Calu3 (cell line): ENCODE measurements at regions not wholly inside any gene's neighbourhood (a gene's known extent, or its start where the extent isn't known, plus 50 kb on each side); places are given as distances from the start of the nearest gene placed in this dataset.
"Not testable (repeated sequence)": the region's sequence is repeated elsewhere in the genome, so short reads cannot be mapped to it uniquely, and the experiment has no call there.

Experiments used
- BruUV-seq: library from RNA; stranded (reverse); fragments of 400-500 nt; replicated peaks from 2 replicates; lab custom pipeline; 2021; lab: Mats Ljungman, UMichigan
- CTCF ChIA-PET: fragments of 300-600 bp; sonication (Branson Sonifier 250); formaldehyde crosslinking; loops from one replicate; lab custom pipeline; 2022; ENCODE audit warnings: antibody characterized with exemption; lab: Charles Lee
- DNase-seq: peaks from one replicate; pipeline ENCODE4 v3.0.0; 2022
- H3K27ac Mint-ChIP-seq: one replicate; pipeline ENCODE4 v1.8.0; 2022; ENCODE audit warnings: mixed read lengths; ENCODE audit not compliant: unreplicated experiment
- H3K27me3 Mint-ChIP-seq: one replicate; pipeline ENCODE4 v1.8.0; 2022; ENCODE audit warnings: mixed read lengths; ENCODE audit not compliant: unreplicated experiment
- H3K36me3 Mint-ChIP-seq: one replicate; pipeline ENCODE4 v1.8.0; 2022; ENCODE audit warnings: mild to moderate bottlenecking, moderate library complexity, mixed read lengths; ENCODE audit not compliant: insufficient read depth, unreplicated experiment
- H3K4me1 Mint-ChIP-seq: one replicate; pipeline ENCODE4 v1.8.0; 2022; ENCODE audit warnings: mild to moderate bottlenecking, low read depth, mixed read lengths; ENCODE audit not compliant: unreplicated experiment
- H3K4me3 Mint-ChIP-seq: one replicate; pipeline ENCODE4 v1.8.0; 2022; ENCODE audit warnings: mild to moderate bottlenecking, low read depth, moderate library complexity, mixed read lengths; ENCODE audit not compliant: unreplicated experiment
- H3K9me3 Mint-ChIP-seq: one replicate; pipeline ENCODE4 v1.8.0; 2022; ENCODE audit warnings: low read depth, mixed read lengths; ENCODE audit not compliant: unreplicated experiment
- CTCF ChIP-seq: fragments of 200-600 bp; IDR thresholded peaks from one replicate; pipeline ENCODE4 v1.8.0; 2022; ENCODE audit warnings: antibody characterized with exemption; ENCODE audit not compliant: unreplicated experiment
- intact Hi-C: fragments of 100-400 bp; cut with micrococcal nuclease; formaldehyde crosslinking; loops from one replicate; pipeline ENCODE4 v1.10.0; 2022; ENCODE audit not compliant: unreplicated experiment

GRCh38 chr17:77832180-77832560 lies 126.3 kb upstream of the TNRC6C start:
- no peak overlapping the region for H3K4me3 Mint-ChIP-seq
- H3K9me3 Mint-ChIP-seq, result no peaks in the 10 kb centered on the region
- peaks cover 44% of the 10 kb centered on the region for H3K4me1 Mint-ChIP-seq
- CTCF ChIA-PET, result no interaction called here
- peaks cover 5% of the 10 kb centered on the region for H3K36me3 Mint-ChIP-seq
- intact Hi-C loops, result no loop called here
- H3K27ac Mint-ChIP-seq, result no peak overlapping the region
- DNase-seq, result no peak
- TF ChIP-seq CTCF, result no peak
- H3K27me3 Mint-ChIP-seq, result peaks cover 12% of the 10 kb centered on the region
- BruUV-seq, result no TSS peak

- Mint-ChIP-seq H3K4me1 (peaks cover 44% of the 10 kb centered on the region), H3K27me3 (no peaks in the 10 kb centered on the region), H3K9me3 (no peaks in the 10 kb centered on the region), H3K4me3 (no peak overlapping the region), H3K27ac (no peak overlapping the region), H3K36me3 (peaks cover 5% of the 10 kb centered on the region)
- TF ChIP-seq CTCF, result no peak
- no peak for DNase-seq
- no TSS peak for BruUV-seq
- CTCF ChIA-PET, result no interaction called here
- intact Hi-C loops, result no loop called here
Measured at GRCh38 chr17:77833769-77834168, 124.7 kb upstream of the TNRC6C start.

- H3K4me3 Mint-ChIP-seq, result peak overlapping the region; percentile 22
Measured at GRCh38 chr17:77834170-77835115, 124.1 kb upstream of the TNRC6C start.

GRCh38 chr17:77836557-77837041 lies 121.9 kb upstream of the TNRC6C start:
- CTCF ChIA-PET, result interaction anchor here (0.6 kb wide), 1 partner anchor 46 kb away, joined by 4 read pairs; no protein-coding TSS in a partner anchor
- Mint-ChIP-seq H3K27me3 (no peaks in the 10 kb centered on the region), H3K36me3 (peaks cover 5% of the 10 kb centered on the region), H3K9me3 (no peaks in the 10 kb centered on the region), H3K4me1 (peaks cover 56% of the 10 kb centered on the region), H3K27ac (peak overlapping the region; percentile 52), H3K4me3 (no peak overlapping the region)
- no peak for TF ChIP-seq CTCF
- peak; percentile 48 for DNase-seq
- no TSS peak for BruUV-seq
- intact Hi-C loops, result no loop called here

More at GRCh38 chr17:77834170-77835115, 124.1 kb upstream of the TNRC6C start:
- Mint-ChIP-seq H3K27me3 (no peaks in the 10 kb centered on the region), H3K27ac (peak overlapping the region; percentile 58), H3K4me1 (peaks cover 49% of the 10 kb centered on the region), H3K9me3 (no peaks in the 10 kb centered on the region), H3K36me3 (peaks cover 5% of the 10 kb centered on the region)
- DNase-seq, result peak; percentile 80
- TF ChIP-seq CTCF, result no peak
- intact Hi-C loops, result no loop called here
- CTCF ChIA-PET, result interaction anchor here (0.6 to 0.9 kb wide), 3 partner anchors 9 to 124 kb away, joined by 3 read pairs; partner anchors contain the start of gene TNRC6C
- no TSS peak for BruUV-seq

GRCh38 chr17:77837072-77837471 lies 121.4 kb upstream of the TNRC6C start:
- BruUV-seq, H3K4me3 Mint-ChIP-seq, DNase-seq, CTCF ChIA-PET, H3K36me3 Mint-ChIP-seq, H3K9me3 Mint-ChIP-seq, H3K27ac Mint-ChIP-seq, intact Hi-C loops, H3K27me3 Mint-ChIP-seq: not testable (repeated sequence)
- peaks cover 56% of the 10 kb centered on the region for H3K4me1 Mint-ChIP-seq
